ENCODE measurements at regions not wholly inside any gene's neighbourhood (a gene's known extent, or its start where the extent isn't known, plus 50 kb on each side); places are given as distances from the start of the nearest gene placed in this dataset.

DNA sequence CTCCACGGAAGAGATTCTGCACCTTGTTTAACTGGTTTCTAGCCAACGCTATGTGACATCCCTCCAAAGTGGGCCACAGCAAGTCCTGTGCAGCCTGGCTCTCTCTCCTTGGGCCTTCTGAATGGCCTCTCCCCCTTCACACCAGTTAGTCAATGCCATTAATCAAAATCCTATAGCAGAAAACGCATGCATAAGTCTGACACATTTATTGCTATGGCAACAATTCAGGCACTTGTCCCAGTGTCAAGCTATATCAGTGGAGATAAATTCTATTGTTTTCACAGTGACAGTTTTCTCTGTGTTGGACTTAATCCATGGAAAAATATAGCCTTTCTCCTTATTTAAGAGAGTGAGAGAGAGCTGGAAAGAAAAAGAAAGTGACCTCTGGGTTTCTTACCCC is 87.2 kb upstream of the TOX3 start:
- no peaks in the 10 kb centered on the region for H3K27me3 ChIP-seq (ENCODE audit: insufficient read depth, low read length)
- no peak overlapping the region for H3K27ac ChIP-seq (ENCODE audit: low read depth, low read length)
- no peaks in the 10 kb centered on the region for H3K9me3 ChIP-seq (ENCODE audit: control insufficient read depth in 1 of 2, low read length in 2 of 2)
- no peaks in the 10 kb centered on the region for H3K4me1 ChIP-seq (ENCODE audit: insufficient read depth, low read length)
- no peak overlapping the region for H3K27ac Mint-ChIP-seq
- no peak for DNase-seq
- intact Hi-C loops (cut with micrococcal nuclease): no loop called here
- H3K4me3 Mint-ChIP-seq: no peak overlapping the region
- H3K4me1 Mint-ChIP-seq: no peaks in the 10 kb centered on the region
- peaks cover 0 to 25% (median 9%) of the 10 kb centered on the region in 8 donors for H3K9me3 Mint-ChIP-seq
- no peaks in the 10 kb centered on the region for H3K36me3 Mint-ChIP-seq
- ChIA-PET POLR2A (ENCODE audit: partially characterized antibody) (no interaction called here), CTCF (ENCODE audit: partially characterized antibody) (no interaction called here)
- H3K4me3 ChIP-seq (ENCODE audit: low read length in 2 of 2): no peak overlapping the region
- H3K36me3 ChIP-seq (ENCODE audit: insufficient read depth, low read length): no peaks in the 10 kb centered on the region
- H3K27me3 Mint-ChIP-seq: no peaks in the 10 kb centered on the region

DNA sequence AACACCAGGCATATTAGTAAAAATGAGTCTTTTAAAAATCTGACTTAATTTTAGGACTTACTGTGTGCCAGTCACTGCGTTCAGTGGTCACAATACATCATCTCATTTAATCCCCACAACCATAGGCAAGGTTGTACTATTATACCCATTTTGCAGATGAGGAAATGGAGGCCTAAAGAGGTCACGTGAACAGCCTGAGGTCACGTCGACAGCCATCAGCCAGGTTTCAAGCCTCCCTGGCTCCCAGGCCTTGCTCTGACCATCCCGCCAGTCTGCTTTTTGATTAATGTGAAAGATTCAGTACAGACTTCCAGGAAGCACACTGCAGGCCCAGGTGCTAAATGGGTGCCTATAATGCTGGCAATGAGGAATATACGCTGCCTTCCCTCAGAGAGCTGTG is 86.3 kb upstream of the TOX3 start:
- intact Hi-C loops (cut with micrococcal nuclease): no loop called here
- H3K36me3 ChIP-seq (ENCODE audit: insufficient read depth, low read length): no peaks in the 10 kb centered on the region
- no peaks in the 10 kb centered on the region for H3K9me3 ChIP-seq (ENCODE audit: control insufficient read depth in 1 of 2, low read length in 2 of 2)
- H3K27ac Mint-ChIP-seq: no peak overlapping the region
- no peaks in the 10 kb centered on the region for H3K4me1 Mint-ChIP-seq
- H3K27me3 ChIP-seq (ENCODE audit: insufficient read depth, low read length): no peaks in the 10 kb centered on the region
- no peak overlapping the region for H3K27ac ChIP-seq (ENCODE audit: low read depth, low read length)
- no peak overlapping the region for H3K4me3 Mint-ChIP-seq
- H3K9me3 Mint-ChIP-seq: peaks cover 0 to 25% (median 9%) of the 10 kb centered on the region in 8 donors
- H3K4me3 ChIP-seq (ENCODE audit: low read length in 2 of 2): no peak overlapping the region
- POLR2A ChIA-PET (ENCODE audit: partially characterized antibody): no interaction called here
- DNase-seq: no peak
- no peaks in the 10 kb centered on the region for H3K27me3 Mint-ChIP-seq
- H3K4me1 ChIP-seq (ENCODE audit: insufficient read depth, low read length): no peaks in the 10 kb centered on the region
- H3K36me3 Mint-ChIP-seq: no peaks in the 10 kb centered on the region
- CTCF ChIA-PET (ENCODE audit: partially characterized antibody): no interaction called here

GRCh38 chr16:52631711-52632110 is 84.8 kb upstream of the TOX3 start:
- Histone ChIP-seq H3K36me3 (ENCODE audit: insufficient read depth, low read length) (no peaks in the 10 kb centered on the region), H3K4me3 (ENCODE audit: low read length in 2 of 2) (no peak overlapping the region), H3K4me1 (ENCODE audit: insufficient read depth, low read length) (no peaks in the 10 kb centered on the region), H3K9me3 (ENCODE audit: control insufficient read depth in 1 of 2, low read length in 2 of 2) (no peaks in the 10 kb centered on the region), H3K27ac (ENCODE audit: low read depth, low read length) (no peak overlapping the region), H3K27me3 (ENCODE audit: insufficient read depth, low read length) (no peaks in the 10 kb centered on the region)
- no peaks in the 10 kb centered on the region for H3K27me3 Mint-ChIP-seq
- no peaks in the 10 kb centered on the region for H3K4me1 Mint-ChIP-seq
- H3K9me3 Mint-ChIP-seq: peaks cover 2 to 26% (median 5%) of the 10 kb centered on the region in 8 donors
- intact Hi-C loops (cut with micrococcal nuclease): no loop called here
- CTCF ChIA-PET (ENCODE audit: partially characterized antibody): no interaction called here
- POLR2A ChIA-PET (ENCODE audit: partially characterized antibody): no interaction called here
- H3K27ac Mint-ChIP-seq: no peak overlapping the region
- H3K36me3 Mint-ChIP-seq: no peaks in the 10 kb centered on the region
- no peak overlapping the region for H3K4me3 Mint-ChIP-seq
- DNase-seq: no peak

- H3K4me3 ChIP-seq (ENCODE audit: low read length in 2 of 2): no peak overlapping the region
- Mint-ChIP-seq H3K9me3 (peaks cover 0 to 23% (median 4%) of the 10 kb centered on the region in 8 donors), H3K4me1 (no peaks in the 10 kb centered on the region), H3K4me3 (no peak overlapping the region), H3K36me3 (no peaks in the 10 kb centered on the region), H3K27ac (no peak overlapping the region), H3K27me3 (no peaks in the 10 kb centered on the region)
- CTCF ChIA-PET (ENCODE audit: partially characterized antibody): no interaction called here
- H3K27ac ChIP-seq (ENCODE audit: low read depth, low read length): no peak overlapping the region
- intact Hi-C loops (cut with micrococcal nuclease): no loop called here
- H3K36me3 ChIP-seq (ENCODE audit: insufficient read depth, low read length): no peaks in the 10 kb centered on the region
- H3K4me1 ChIP-seq (ENCODE audit: insufficient read depth, low read length): no peaks in the 10 kb centered on the region
- no peaks in the 10 kb centered on the region for H3K9me3 ChIP-seq (ENCODE audit: control insufficient read depth in 1 of 2, low read length in 2 of 2)
- DNase-seq: no peak
- no peaks in the 10 kb centered on the region for H3K27me3 ChIP-seq (ENCODE audit: insufficient read depth, low read length)
- POLR2A ChIA-PET (ENCODE audit: partially characterized antibody): no interaction called here
Observed at GRCh38 chr16:52630711-52631110, 83.8 kb upstream of the TOX3 start.

GRCh38 chr16:52629296-52629695 is 82.4 kb upstream of the TOX3 start:
- Mint-ChIP-seq H3K4me3 (no peak overlapping the region), H3K4me1 (no peaks in the 10 kb centered on the region), H3K9me3 (peaks cover 0 to 19% (median 4%) of the 10 kb centered on the region in 8 donors), H3K27me3 (no peaks in the 10 kb centered on the region), H3K36me3 (no peaks in the 10 kb centered on the region), H3K27ac (no peak overlapping the region)
- intact Hi-C loops (cut with micrococcal nuclease): no loop called here
- Histone ChIP-seq H3K27me3 (ENCODE audit: insufficient read depth, low read length) (no peaks in the 10 kb centered on the region), H3K9me3 (ENCODE audit: control insufficient read depth in 1 of 2, low read length in 2 of 2) (no peaks in the 10 kb centered on the region), H3K4me1 (ENCODE audit: insufficient read depth, low read length) (no peaks in the 10 kb centered on the region), H3K36me3 (ENCODE audit: insufficient read depth, low read length) (no peaks in the 10 kb centered on the region), H3K27ac (ENCODE audit: low read depth, low read length) (no peak overlapping the region), H3K4me3 (ENCODE audit: low read length in 2 of 2) (no peak overlapping the region)
- ChIA-PET POLR2A (ENCODE audit: partially characterized antibody) (no interaction called here), CTCF (ENCODE audit: partially characterized antibody) (no interaction called here)
- no peak for DNase-seq

- Histone ChIP-seq H3K27ac (ENCODE audit: low read depth, low read length) (no peak overlapping the region), H3K36me3 (ENCODE audit: insufficient read depth, low read length) (no peaks in the 10 kb centered on the region), H3K9me3 (ENCODE audit: control insufficient read depth in 1 of 2, low read length in 2 of 2) (no peaks in the 10 kb centered on the region), H3K4me3 (ENCODE audit: low read length in 2 of 2) (no peak overlapping the region), H3K4me1 (ENCODE audit: insufficient read depth, low read length) (no peaks in the 10 kb centered on the region), H3K27me3 (ENCODE audit: insufficient read depth, low read length) (no peaks in the 10 kb centered on the region)
- intact Hi-C loops (cut with micrococcal nuclease): no loop called here
- Mint-ChIP-seq H3K9me3 (peaks cover 0 to 13% (median 2%) of the 10 kb centered on the region in 8 donors), H3K36me3 (no peaks in the 10 kb centered on the region), H3K4me3 (no peak overlapping the region), H3K27ac (no peak overlapping the region), H3K27me3 (no peaks in the 10 kb centered on the region), H3K4me1 (no peaks in the 10 kb centered on the region)
- DNase-seq: no peak
- ChIA-PET CTCF (ENCODE audit: partially characterized antibody) (no interaction called here), POLR2A (ENCODE audit: partially characterized antibody) (no interaction called here)
Observed at GRCh38 chr16:52624891-52625290, 77.9 kb upstream of the TOX3 start.

DNA sequence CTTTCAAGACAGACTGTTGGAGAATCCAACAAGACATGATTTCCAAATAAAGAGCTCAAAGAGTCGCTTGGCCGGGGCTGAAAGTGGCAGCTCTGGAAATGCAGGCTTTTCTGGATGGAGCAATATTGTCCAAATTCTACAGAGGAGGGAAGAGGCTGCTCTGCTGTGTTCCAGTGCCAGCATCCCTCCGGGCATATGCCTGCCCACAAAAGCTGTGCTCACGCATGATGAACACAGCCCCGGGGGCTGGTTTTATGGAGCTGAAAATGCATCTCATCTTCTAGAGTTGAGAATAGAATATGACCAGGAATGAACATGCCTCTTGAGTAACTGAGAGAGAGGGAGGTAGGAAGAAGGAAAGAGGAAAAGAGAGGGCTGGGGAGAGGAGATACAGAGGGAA is 74.7 kb upstream of the TOX3 start:
- Mint-ChIP-seq H3K36me3 (no peaks in the 10 kb centered on the region), H3K4me3 (no peak overlapping the region), H3K27ac (no peak overlapping the region), H3K4me1 (no peaks in the 10 kb centered on the region), H3K9me3 (peaks cover 0 to 12% (median 4%) of the 10 kb centered on the region in 8 donors), H3K27me3 (no peaks in the 10 kb centered on the region)
- no peaks in the 10 kb centered on the region for H3K27me3 ChIP-seq (ENCODE audit: insufficient read depth, low read length)
- H3K9me3 ChIP-seq (ENCODE audit: control insufficient read depth in 1 of 2, low read length in 2 of 2): no peaks in the 10 kb centered on the region
- no peak for DNase-seq
- intact Hi-C loops (cut with micrococcal nuclease): no loop called here
- CTCF ChIA-PET (ENCODE audit: partially characterized antibody): interaction anchor here (1.1 kb wide), 1 partner anchor 662 kb away, joined by 3 read pairs; no protein-coding TSS in a partner anchor
- no peaks in the 10 kb centered on the region for H3K36me3 ChIP-seq (ENCODE audit: insufficient read depth, low read length)
- no peak overlapping the region for H3K4me3 ChIP-seq (ENCODE audit: low read length in 2 of 2)
- no peaks in the 10 kb centered on the region for H3K4me1 ChIP-seq (ENCODE audit: insufficient read depth, low read length)
- no peak overlapping the region for H3K27ac ChIP-seq (ENCODE audit: low read depth, low read length)
- POLR2A ChIA-PET (ENCODE audit: partially characterized antibody): no interaction called here

DNA sequence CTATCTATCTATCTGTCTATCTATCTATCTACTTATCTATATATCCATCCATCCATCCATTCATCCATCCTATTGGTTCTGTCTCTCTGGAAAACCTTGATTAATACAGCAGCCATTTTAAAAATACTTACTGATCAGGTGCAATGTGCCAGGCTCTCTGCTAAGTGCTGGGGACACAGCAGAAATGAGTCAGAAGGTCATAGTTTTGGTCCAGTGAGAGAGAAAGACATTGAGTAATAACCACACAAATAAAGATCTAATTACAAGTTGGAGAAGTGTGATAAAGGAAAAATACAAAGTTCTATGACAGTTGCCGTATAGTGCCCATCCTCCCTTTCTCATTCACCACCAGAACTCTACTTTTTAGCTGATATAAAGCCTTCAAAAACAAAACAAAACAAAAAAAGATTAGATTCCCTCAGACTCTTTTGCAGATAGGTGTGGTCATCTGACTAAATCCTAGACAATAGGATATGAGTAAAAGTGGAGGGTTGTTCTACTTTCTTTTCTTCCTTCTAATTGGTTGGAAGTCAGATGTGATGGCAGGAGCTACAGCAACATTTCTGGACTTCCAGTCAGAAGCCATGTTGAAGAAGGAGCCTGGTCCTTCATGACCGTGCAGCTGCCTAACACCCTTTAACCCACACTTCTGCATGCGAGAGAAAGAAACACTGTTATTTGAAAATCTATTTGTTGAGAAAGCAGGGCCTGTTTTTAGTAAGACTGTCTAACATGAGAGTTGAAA is 72.0 kb upstream of the TOX3 start:
- Histone ChIP-seq H3K27ac (ENCODE audit: low read depth, low read length) (no peak overlapping the region), H3K36me3 (ENCODE audit: insufficient read depth, low read length) (no peaks in the 10 kb centered on the region), H3K9me3 (ENCODE audit: control insufficient read depth in 1 of 2, low read length in 2 of 2) (no peaks in the 10 kb centered on the region), H3K4me3 (ENCODE audit: low read length in 2 of 2) (no peak overlapping the region), H3K27me3 (ENCODE audit: insufficient read depth, low read length) (no peaks in the 10 kb centered on the region), H3K4me1 (ENCODE audit: insufficient read depth, low read length) (no peaks in the 10 kb centered on the region)
- DNase-seq: no peak
- no peak overlapping the region for H3K27ac Mint-ChIP-seq
- CTCF ChIA-PET (ENCODE audit: partially characterized antibody): no interaction called here
- intact Hi-C loops (cut with micrococcal nuclease): no loop called here
- no peaks in the 10 kb centered on the region for H3K27me3 Mint-ChIP-seq
- H3K9me3 Mint-ChIP-seq: peaks cover 0 to 7% (median 3%) of the 10 kb centered on the region in 8 donors
- H3K36me3 Mint-ChIP-seq: no peaks in the 10 kb centered on the region
- POLR2A ChIA-PET (ENCODE audit: partially characterized antibody): no interaction called here
- no peaks in the 10 kb centered on the region for H3K4me1 Mint-ChIP-seq
- H3K4me3 Mint-ChIP-seq: no peak overlapping the region
